HG03432 (cell line): ENCODE measurements at regions not wholly inside any gene's neighbourhood (a gene's known extent, or its start where the extent isn't known, plus 50 kb on each side); places are given as distances from the start of the nearest gene placed in this dataset.

Experiments
- ATAC-seq: cut with Tn5 transposase; IDR thresholded peaks from one replicate; pipeline ENCODE4 v1.9.1; 2021; ENCODE audit warnings: mild to moderate bottlenecking, moderate library complexity; ENCODE audit not compliant: unreplicated experiment

GRCh38 chr10:29238523-29239135, 50.2 kb upstream of the LYZL1 start:
- no peak for ATAC-seq
